HG03565 (cell line): ENCODE measurements at regions not wholly inside any gene's neighbourhood (a gene's known extent, or its start where the extent isn't known, plus 50 kb on each side); places are given as distances from the start of the nearest gene placed in this dataset.
"Not testable (repeated sequence)": the region's sequence is repeated elsewhere in the genome, so short reads cannot be mapped to it uniquely, and the experiment has no call there.

Experiments used
- ATAC-seq: cut with Tn5 transposase; IDR thresholded peaks from one replicate; pipeline ENCODE4 v1.9.1; 2021; ENCODE audit warnings: mild to moderate bottlenecking, moderate library complexity; ENCODE audit not compliant: unreplicated experiment

GRCh38 chr2:52502476-52502860 lies 1265.1 kb upstream of the CHAC2 start:
- ATAC-seq = no peak

- ATAC-seq = no peak
Measured at GRCh38 chr2:52501715-52502475, 1265.7 kb upstream of the CHAC2 start.

GRCh38 chr2:52500561-52500960 lies 1267.0 kb upstream of the CHAC2 start:
- no peak for ATAC-seq

GRCh38 chr2:52498077-52498750 lies 1269.4 kb upstream of the CHAC2 start:
- no peak for ATAC-seq

GRCh38 chr2:52495816-52496215 lies 1271.8 kb upstream of the CHAC2 start:
- no peak for ATAC-seq

DNA sequence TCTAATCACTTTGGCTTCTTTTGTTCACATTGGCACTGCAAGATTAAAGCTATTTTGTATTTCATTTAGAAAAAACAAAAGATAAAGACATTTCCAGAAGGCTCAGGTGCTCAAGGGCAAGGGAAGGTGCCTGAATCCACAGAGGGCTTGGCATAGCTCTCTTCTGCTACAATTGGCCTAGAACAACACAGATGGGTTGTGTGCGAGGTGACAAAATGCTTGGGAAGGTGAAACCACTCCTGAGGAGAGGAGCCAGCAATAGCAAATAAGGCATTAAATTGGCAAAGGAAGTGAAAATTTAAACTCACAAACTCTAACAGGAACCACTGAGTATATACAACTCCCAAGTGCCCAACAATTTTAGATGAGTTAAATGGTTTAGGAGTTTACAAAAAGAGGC lies 1290.4 kb upstream of the CHAC2 start:
- ATAC-seq = no peak

GRCh38 chr2:52475590-52475989 lies 1292.0 kb upstream of the CHAC2 start:
- ATAC-seq = no peak

DNA sequence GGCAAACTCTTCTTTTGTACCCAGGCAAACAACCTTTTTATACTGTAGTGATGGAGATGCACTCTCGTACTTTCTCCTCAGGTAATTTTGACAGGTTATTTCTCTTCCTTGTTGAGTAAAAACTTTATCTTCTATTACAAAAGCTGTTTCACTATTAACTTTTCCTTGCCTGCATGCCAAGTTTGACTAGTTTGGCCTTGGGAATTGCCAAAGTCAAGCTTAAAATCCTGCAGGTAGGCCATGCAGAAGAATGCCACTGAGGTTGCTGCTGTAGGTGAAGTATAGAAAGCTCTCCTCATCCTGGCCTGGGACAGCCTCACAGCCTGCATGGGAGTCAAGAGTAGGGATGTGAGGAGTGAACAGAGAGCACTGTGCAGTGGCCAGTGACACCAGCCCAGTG lies 1293.5 kb upstream of the CHAC2 start:
- ATAC-seq = no peak

- ATAC-seq = no peak
Measured at GRCh38 chr2:52473526-52473925, 1294.1 kb upstream of the CHAC2 start.

DNA sequence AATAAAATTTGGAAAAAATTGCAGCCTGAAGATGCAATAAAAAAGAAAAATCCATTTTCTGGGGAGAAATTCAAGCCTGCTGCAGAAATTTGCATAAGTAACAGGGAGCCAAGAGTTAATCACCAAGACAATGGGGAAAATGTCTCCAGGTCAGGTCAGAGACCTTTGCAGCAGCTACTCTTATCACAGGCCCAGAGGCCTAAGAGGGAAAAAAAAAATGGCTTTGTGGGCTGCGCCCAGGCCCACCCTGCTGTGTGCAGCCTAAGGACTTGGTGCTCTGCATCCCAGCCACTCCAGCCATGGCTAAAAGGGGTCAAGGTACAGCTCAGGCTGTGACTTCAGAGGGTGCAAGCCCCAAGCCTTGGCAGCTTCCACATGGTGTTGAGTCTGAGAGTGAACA lies 1297.1 kb upstream of the CHAC2 start:
- ATAC-seq = not testable (repeated sequence)

GRCh38 chr2:52467189-52467588 lies 1300.4 kb upstream of the CHAC2 start:
- ATAC-seq = no peak

DNA sequence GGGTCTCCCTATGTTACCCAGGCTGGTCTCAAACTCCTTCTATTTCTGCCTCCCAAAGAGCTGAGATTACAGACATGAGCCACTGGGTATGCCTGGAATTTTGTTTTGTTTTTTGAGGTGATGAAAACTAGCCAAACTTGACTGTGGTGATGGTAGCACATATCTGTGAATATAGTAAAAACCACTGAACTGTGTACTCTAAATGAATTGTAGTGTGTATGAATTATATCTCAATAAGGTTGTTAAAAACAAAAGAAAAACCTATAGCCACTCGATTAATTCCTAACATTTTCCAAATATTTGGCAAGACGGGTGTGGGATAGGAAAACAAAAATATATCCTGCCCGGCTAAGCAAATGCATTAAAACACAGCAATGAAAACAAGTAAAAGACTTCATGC lies 1302.3 kb upstream of the CHAC2 start:
- ATAC-seq = no peak

GRCh38 chr2:52463457-52463856 lies 1304.1 kb upstream of the CHAC2 start:
- no peak for ATAC-seq

GRCh38 chr2:52456561-52457377 lies 1310.8 kb upstream of the CHAC2 start:
- no peak for ATAC-seq

DNA sequence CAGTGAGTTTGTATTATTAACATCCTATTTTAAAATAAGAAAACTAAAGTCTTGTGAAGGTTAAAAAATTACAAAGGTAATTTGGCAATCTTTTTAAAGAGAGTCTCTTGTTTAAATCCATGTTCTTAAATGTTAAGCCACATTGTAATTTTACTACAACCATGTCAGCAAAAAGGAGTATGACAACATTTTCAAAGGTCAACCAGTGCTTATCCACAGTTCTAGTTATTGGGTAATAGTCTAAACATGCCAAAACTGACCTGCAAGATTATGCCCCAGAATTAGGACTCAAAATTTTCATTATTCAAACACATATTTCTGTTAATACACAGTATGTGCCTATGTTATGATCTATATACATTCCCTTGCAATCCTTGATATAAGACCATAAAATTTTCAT lies 1312.6 kb upstream of the CHAC2 start:
- no peak for ATAC-seq

- ATAC-seq = no peak
Measured at GRCh38 chr2:52452201-52452600, 1315.4 kb upstream of the CHAC2 start.

- no peak for ATAC-seq
Measured at GRCh38 chr2:52445686-52446085, 1321.9 kb upstream of the CHAC2 start.

- no peak for ATAC-seq
Measured at GRCh38 chr2:52431352-52431760, 1336.2 kb upstream of the CHAC2 start.

GRCh38 chr2:52429740-52430139 lies 1337.9 kb upstream of the CHAC2 start:
- no peak for ATAC-seq

DNA sequence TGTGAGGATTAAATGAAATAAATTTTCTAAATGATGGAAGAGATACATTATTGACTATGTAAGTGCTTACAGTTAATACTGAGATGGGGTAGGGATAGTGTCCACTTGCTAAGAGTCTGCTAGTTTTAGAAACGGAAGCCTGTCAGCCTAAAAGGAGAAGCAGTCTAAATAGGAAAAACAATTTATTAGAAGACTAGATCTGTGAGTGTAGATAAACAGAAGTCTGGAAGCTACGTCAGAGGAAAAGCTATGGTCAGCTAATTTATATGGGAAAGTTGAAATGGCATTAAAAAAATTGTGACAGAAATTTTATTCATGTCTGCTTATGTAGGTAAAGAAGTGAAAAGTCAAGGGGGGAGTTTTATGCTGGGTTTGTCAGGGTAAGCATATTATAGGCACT lies 1338.4 kb upstream of the CHAC2 start:
- no peak for ATAC-seq

- no peak for ATAC-seq
Measured at GRCh38 chr2:52428224-52428623, 1339.4 kb upstream of the CHAC2 start.

- ATAC-seq = no peak
Measured at GRCh38 chr2:52423655-52424054, 1343.9 kb upstream of the CHAC2 start.
